ENCODE measurements at regions not wholly inside any gene's neighbourhood (a gene's known extent, or its start where the extent isn't known, plus 50 kb on each side); places are given as distances from the start of the nearest gene placed in this dataset.

- no peak for DNase-seq (ENCODE audit: extremely low read depth, low read depth)
- TF ChIP-seq CTCF (IDR thresholded peaks at IDR 0.05; ENCODE audit: low read depth, low read length) = no peak
Measured at GRCh38 chr2:11907190-11907589, 160.8 kb downstream of the LPIN1 start.

DNA sequence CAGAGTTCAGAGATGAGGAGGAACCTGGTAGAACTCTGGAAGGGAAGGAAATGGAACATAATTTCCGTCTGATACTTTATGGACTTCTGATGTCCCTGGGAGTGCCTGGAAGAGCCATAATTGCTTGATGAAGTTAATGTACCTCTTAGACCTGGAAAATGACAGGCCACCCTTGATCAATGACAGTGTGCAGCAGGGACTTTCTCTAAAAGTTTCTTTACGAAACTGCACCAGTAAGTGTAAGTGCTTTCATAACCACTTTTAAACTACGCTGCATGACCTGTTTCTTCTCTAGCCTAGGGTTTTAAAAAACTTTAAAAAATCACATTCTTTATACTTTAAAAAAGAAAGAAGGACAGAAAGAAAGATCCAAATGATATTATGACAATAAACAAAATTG lies 164.5 kb downstream of the LPIN1 start:
- no peak for TF ChIP-seq CTCF (IDR thresholded peaks at IDR 0.05; ENCODE audit: low read depth, low read length)
- DNase-seq (ENCODE audit: extremely low read depth, low read depth) = no peak

DNA sequence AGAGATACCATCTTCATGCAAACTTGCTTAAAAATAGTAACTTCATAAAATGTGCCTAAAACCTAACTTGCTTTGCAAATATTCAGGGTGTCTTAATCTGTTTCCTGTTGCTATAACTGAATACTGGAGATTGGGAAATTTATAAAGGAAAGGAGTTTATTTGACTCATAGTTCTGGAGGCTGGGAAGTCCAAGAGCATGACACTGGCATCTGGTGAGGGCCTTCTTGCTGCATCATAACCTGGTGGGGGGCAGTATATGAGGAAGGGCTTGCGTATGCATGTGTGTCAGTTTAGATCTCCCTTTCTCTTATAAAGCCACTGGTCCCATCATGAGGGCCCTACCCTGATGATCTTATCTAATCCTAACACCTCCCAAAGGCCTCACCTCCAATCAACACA lies 166.5 kb downstream of the LPIN1 start:
- no peak for DNase-seq (ENCODE audit: extremely low read depth, low read depth)
- TF ChIP-seq CTCF (IDR thresholded peaks at IDR 0.05; ENCODE audit: low read depth, low read length) = no peak

DNA sequence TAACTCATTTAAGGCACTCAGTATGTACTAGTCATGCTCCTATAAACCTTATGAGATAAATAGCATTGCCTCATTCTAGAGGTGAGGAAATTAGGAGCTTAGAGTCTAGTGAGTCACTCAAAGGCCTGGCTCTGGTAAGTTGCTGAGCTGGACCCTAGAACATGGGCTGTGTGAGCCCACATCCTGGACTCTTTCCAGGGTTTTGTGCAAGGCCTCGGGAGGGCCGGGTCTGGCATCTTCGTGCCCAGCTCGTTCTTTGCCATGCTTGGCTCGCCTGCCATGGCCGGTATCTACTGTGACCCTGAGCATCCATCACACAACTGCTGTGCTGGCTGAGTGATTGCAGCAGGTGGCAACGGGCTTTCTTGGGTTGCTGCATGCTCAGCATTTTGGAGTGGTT lies 168.0 kb downstream of the LPIN1 start:
- TF ChIP-seq CTCF (IDR thresholded peaks at IDR 0.05; ENCODE audit: low read depth, low read length) = no peak
- no peak for DNase-seq (ENCODE audit: extremely low read depth, low read depth)

DNA sequence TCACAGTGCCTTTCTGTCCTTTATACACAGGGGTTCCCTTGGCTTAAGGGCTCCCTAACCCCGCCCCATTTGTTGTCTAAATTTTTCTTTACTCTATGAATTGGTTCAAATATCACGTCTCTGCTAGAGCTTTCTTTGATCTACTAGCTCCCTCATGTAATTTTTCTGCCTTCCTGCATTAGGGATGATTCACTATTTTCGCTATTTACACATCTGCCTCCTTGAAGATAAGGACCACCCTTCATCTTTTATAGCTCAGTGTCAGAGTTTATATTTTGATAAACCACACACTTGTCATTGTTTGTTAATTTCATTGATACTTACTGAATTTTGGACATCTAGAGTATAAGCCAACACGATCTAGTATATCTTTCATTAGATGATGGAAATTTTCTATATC lies 169.2 kb downstream of the LPIN1 start:
- TF ChIP-seq CTCF (IDR thresholded peaks at IDR 0.05; ENCODE audit: low read depth, low read length) = no peak
- DNase-seq (ENCODE audit: extremely low read depth, low read depth) = no peak

- TF ChIP-seq CTCF (IDR thresholded peaks at IDR 0.05; ENCODE audit: low read depth, low read length) = no peak
- DNase-seq (ENCODE audit: extremely low read depth, low read depth) = no peak
Measured at GRCh38 chr2:11919953-11920352, 173.5 kb downstream of the LPIN1 start.

DNA sequence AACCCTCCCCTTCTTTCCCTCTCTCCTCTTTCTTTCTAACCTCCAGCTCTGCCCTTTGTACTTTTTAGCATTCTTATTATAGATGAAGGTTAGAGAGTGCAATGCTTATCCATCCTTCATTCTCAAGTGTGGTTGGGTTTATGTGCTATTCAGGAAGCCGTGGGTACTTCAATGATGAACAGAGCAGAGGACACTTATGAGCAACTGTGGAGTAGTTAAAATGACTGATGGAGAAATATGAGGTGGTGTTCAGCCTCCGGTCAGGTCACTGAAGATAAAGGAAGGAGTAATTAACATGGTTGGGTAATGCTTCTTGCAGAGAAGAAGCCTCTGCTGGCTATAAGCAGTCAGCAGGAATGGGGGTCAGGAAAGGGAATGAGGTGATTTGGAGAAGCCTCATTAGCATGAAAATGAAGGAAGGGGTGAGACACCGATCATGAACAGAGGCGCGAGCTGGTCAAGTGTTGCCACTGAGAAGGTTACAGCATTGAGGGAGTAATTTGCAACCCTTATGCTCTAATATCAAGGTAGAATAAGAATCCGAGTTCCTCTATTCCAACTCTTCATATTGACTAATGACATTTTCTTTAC lies 174.7 kb downstream of the LPIN1 start:
- no peak for DNase-seq (ENCODE audit: extremely low read depth, low read depth)
- TF ChIP-seq CTCF (IDR thresholded peaks at IDR 0.05; ENCODE audit: low read depth, low read length) = no peak

Data from AG09319 (cell line).